GM12872 (cell line): ENCODE measurements at regions not wholly inside any gene's neighbourhood (a gene's known extent, or its start where the extent isn't known, plus 50 kb on each side); places are given as distances from the start of the nearest gene placed in this dataset.

Experiments
- CTCF ChIP-seq: IDR thresholded peaks from 3 replicates; pipeline ENCODE4 v1.5.1; 2011; ENCODE audit warnings: low read depth, mild to moderate bottlenecking, low read length, moderate library complexity; ENCODE audit not compliant: insufficient read depth

GRCh38 chr4:164413743-164414142 lies 340.2 kb upstream of the SMIM31 start:
- TF ChIP-seq CTCF, result no peak

- TF ChIP-seq CTCF, result no peak
Measured at GRCh38 chr4:164423819-164424218, 330.1 kb upstream of the SMIM31 start.

GRCh38 chr4:164424846-164425245 lies 329.1 kb upstream of the SMIM31 start:
- no peak for TF ChIP-seq CTCF

GRCh38 chr4:164428561-164428960 lies 325.4 kb upstream of the SMIM31 start:
- no peak for TF ChIP-seq CTCF

GRCh38 chr4:164438321-164438720 lies 315.6 kb upstream of the SMIM31 start:
- no peak for TF ChIP-seq CTCF

GRCh38 chr4:164439037-164439436 lies 314.9 kb upstream of the SMIM31 start:
- no peak for TF ChIP-seq CTCF

- no peak for TF ChIP-seq CTCF
Measured at GRCh38 chr4:164440199-164440598, 313.7 kb upstream of the SMIM31 start.

- no peak for TF ChIP-seq CTCF
Measured at GRCh38 chr4:164441109-164441508, 312.8 kb upstream of the SMIM31 start.
